DND-41 (cell line): ENCODE measurements at regions not wholly inside any gene's neighbourhood (a gene's known extent, or its start where the extent isn't known, plus 50 kb on each side); places are given as distances from the start of the nearest gene placed in this dataset.

Experiments used
- EZH2 ChIP-seq: IDR thresholded peaks from 3 replicates; pipeline ENCODE4 v1.6.1; 2012; ENCODE audit warnings: borderline replicate concordance, low read depth, mild to moderate bottlenecking, moderate library complexity, low read length, inconsistent platforms; ENCODE audit not compliant: severe bottlenecking
- TF ChIP-seq, protein P1 (sequence below): IDR thresholded peaks from 2 replicates; pipeline ENCODE4 v1.5.1; 2012; ENCODE audit warnings: borderline replicate concordance, low read length, moderate library complexity, mild to moderate bottlenecking; ENCODE audit not compliant: poor library complexity, severe bottlenecking; ENCODE audit errors: extremely low read depth

DNA sequence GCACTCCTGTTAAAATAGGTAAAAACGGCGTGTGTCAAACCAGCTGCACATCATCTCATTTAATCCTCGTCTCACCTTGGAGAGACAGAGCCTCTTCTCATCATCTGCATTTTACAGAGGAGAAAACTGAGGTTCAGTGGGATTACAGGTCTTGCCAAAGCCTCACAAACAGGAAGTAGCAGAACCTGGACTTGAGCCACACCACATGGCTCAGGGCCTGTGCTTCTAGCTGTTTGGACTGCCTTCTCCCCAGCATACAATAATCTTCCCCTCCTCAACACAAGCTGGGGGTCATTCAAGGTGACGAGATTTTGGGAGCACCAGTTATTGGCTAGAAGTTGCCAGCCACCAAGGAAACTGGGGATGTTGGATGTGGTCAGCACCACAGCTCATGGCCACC lies 167.9 kb upstream of the ZC3H12A start:
- TF ChIP-seq, protein P1, sequence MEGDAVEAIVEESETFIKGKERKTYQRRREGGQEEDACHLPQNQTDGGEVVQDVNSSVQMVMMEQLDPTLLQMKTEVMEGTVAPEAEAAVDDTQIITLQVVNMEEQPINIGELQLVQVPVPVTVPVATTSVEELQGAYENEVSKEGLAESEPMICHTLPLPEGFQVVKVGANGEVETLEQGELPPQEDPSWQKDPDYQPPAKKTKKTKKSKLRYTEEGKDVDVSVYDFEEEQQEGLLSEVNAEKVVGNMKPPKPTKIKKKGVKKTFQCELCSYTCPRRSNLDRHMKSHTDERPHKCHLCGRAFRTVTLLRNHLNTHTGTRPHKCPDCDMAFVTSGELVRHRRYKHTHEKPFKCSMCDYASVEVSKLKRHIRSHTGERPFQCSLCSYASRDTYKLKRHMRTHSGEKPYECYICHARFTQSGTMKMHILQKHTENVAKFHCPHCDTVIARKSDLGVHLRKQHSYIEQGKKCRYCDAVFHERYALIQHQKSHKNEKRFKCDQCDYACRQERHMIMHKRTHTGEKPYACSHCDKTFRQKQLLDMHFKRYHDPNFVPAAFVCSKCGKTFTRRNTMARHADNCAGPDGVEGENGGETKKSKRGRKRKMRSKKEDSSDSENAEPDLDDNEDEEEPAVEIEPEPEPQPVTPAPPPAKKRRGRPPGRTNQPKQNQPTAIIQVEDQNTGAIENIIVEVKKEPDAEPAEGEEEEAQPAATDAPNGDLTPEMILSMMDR = no peak
- TF ChIP-seq EZH2 = no peak
